Fibroblast of the aortic adventitia (primary cell): ENCODE measurements at regions not wholly inside any gene's neighbourhood (a gene's known extent, or its start where the extent isn't known, plus 50 kb on each side); places are given as distances from the start of the nearest gene placed in this dataset.

Experiments
- DNase-seq: peaks from one replicate; pipeline ENCODE4 v3.0.0-alpha.2; 2010; ENCODE audit warnings: low read depth
- H3K4me3 ChIP-seq: 2 replicates; pipeline ENCODE4 v1.5.1; 2011; ENCODE audit warnings: low read depth, mild to moderate bottlenecking, control low read depth, low read length, moderate library complexity
- TF ChIP-seq, protein P1 (sequence below): IDR thresholded peaks from 2 replicates; pipeline ENCODE4 v1.5.1; 2011; ENCODE audit warnings: mild to moderate bottlenecking, low read length, control low read depth, inconsistent platforms; ENCODE audit not compliant: insufficient read depth

DNA sequence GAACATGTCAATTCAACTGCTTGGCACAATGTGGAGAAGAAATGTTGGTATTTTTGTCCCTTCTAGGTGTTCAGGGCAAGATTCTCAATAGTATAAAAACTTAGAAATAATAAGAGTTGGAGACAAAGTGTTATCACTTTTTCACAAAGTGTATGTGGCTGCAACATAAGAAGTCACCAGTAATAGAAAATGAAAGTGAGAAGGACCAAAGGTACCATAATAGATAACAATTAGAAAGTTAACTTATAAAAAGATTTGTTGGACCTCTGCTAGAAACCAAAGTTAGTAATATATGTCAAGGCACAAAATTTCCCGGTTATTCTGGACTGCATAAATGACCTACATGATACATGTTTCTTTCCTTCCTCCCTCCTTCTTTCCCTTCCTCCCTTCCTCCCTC, 1535.3 kb downstream of the EFNA5 start:
- no peak for DNase-seq
- H3K4me3 ChIP-seq: no peak overlapping the region
- TF ChIP-seq, protein P1, sequence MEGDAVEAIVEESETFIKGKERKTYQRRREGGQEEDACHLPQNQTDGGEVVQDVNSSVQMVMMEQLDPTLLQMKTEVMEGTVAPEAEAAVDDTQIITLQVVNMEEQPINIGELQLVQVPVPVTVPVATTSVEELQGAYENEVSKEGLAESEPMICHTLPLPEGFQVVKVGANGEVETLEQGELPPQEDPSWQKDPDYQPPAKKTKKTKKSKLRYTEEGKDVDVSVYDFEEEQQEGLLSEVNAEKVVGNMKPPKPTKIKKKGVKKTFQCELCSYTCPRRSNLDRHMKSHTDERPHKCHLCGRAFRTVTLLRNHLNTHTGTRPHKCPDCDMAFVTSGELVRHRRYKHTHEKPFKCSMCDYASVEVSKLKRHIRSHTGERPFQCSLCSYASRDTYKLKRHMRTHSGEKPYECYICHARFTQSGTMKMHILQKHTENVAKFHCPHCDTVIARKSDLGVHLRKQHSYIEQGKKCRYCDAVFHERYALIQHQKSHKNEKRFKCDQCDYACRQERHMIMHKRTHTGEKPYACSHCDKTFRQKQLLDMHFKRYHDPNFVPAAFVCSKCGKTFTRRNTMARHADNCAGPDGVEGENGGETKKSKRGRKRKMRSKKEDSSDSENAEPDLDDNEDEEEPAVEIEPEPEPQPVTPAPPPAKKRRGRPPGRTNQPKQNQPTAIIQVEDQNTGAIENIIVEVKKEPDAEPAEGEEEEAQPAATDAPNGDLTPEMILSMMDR: no peak

DNA sequence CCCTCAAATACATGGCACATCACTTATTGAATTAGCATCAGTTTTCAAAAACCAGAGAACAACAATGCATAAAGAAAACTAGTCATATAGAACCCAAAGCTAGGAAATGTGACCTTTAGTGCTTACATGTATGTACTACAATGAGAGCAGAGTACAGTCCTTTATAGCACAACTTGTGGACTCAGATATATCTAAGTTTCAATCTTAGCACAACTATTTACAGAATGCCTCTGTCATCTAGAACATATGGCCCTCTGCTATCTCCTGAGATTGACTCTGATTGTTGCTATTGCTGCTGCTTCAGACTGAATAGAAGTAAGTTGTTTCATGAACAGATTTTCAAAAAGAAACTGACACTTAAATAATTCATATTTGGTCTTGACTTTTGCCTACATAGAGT, 1536.2 kb downstream of the EFNA5 start:
- no peak for DNase-seq
- TF ChIP-seq, protein P1: no peak
- no peak overlapping the region for H3K4me3 ChIP-seq

- TF ChIP-seq, protein P1: no peak
- H3K4me3 ChIP-seq: no peak overlapping the region
- no peak for DNase-seq
Observed at GRCh38 chr5:106127985-106128384, 1542.8 kb downstream of the EFNA5 start.

DNA sequence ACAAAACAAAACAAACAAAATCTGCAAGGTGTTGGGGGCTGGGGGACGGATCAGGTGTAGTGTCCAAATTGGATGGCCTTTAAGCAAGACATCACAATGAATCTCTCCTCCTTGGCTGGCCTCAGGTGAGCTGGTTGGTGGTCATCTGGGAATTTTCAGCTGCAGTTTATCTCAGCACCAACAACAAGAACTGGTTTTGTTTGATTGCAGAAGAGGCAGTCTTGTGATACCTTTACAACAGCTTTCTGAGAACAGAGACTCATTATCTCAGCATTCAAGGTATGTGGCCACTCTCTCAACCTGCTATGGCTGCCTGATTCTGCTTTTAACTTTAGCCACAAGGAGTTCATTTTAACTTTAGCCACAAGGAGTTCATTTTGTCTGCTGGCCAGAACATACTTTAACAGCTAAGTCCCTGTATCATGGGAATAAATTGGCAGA, 1543.4 kb downstream of the EFNA5 start:
- DNase-seq: no peak
- H3K4me3 ChIP-seq: no peak overlapping the region
- TF ChIP-seq, protein P1: no peak

GRCh38 chr5:106121972-106122605, 1548.6 kb downstream of the EFNA5 start:
- no peak overlapping the region for H3K4me3 ChIP-seq
- DNase-seq: peak; percentile 14
- TF ChIP-seq, protein P1: peak; percentile 85

GRCh38 chr5:106116682-106117081, 1554.1 kb downstream of the EFNA5 start:
- H3K4me3 ChIP-seq: no peak overlapping the region
- DNase-seq: no peak

GRCh38 chr5:106113922-106114321, 1556.8 kb downstream of the EFNA5 start:
- TF ChIP-seq, protein P1: no peak
- no peak overlapping the region for H3K4me3 ChIP-seq
- no peak for DNase-seq

More at GRCh38 chr5:106116682-106117081, 1554.1 kb downstream of the EFNA5 start:
- TF ChIP-seq, protein P1: no peak
